HG03280 (cell line): ENCODE measurements at regions not wholly inside any gene's neighbourhood (a gene's known extent, or its start where the extent isn't known, plus 50 kb on each side); places are given as distances from the start of the nearest gene placed in this dataset.
"Not testable (repeated sequence)": the region's sequence is repeated elsewhere in the genome, so short reads cannot be mapped to it uniquely, and the experiment has no call there.

Experiments used
- ATAC-seq: cut with Tn5 transposase; IDR thresholded peaks from one replicate; pipeline ENCODE4 v1.9.1; 2021; ENCODE audit warnings: mild to moderate bottlenecking, moderate library complexity; ENCODE audit not compliant: unreplicated experiment

DNA sequence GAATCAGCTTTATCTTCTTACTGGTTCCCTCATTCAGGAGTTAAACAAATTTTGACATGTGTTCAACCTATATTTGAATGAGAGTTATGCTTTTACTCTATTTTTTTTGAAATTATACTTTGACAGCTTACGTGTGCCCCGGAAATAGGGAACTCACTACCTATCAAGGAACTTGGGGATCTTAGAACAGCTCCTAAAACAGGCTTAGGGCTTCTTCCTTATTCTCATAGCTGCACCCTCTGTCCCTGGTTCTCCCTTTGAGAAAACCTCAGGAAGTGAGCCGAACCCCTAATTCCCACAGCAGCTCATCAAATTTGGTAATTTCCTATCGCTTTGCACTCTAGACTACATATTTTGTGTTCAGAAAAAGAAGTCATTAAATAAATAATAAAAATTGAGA lies 81.2 kb upstream of the RUNX3 start:
- ATAC-seq, result no peak

DNA sequence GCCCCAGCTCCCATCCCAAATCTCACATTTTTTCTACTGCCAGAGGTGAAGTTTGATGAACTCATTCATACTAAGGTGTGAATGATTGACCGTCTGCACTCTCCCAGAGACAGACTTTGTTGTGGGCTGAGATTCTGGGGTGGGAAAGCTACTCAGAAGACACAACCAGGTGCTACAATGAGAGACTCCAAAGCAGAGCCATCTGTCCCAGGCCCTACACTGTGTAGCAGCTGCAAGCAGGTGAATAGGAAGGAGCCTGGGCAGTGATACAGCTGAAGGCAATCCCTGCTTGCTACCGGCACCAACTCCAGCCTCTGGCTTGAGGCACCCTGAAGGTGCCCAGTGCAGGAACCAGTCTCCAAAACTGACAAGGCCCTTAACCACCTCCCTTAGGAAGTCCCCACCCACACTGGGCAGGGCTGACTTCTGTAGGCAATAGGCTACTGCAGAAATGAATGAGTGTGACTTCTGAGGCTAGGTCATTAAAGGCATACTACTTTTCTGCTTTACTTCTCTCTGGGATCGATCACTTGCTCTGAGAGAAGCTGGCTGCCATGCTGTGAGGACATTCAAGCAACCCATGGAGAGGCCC lies 79.7 kb upstream of the RUNX3 start:
- ATAC-seq, result no peak

DNA sequence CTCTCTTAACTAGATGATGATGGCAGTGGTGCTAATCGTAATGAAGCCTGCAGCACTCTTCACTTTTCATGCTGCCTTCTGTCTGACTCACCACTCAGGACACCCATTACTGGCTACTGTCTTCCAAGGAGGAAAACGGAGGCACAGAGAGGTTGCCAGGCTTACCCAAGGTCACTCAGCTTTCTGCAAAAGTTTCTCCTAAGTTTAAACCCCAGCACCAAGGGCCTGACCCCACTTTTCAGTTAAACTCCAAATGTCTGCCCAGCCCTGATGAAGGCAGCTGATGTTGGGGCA lies 78.1 kb upstream of the RUNX3 start:
- no peak for ATAC-seq

- ATAC-seq, result not testable (repeated sequence)
Observed at GRCh38 chr1:25007390-25008191, 77.5 kb upstream of the RUNX3 start.

GRCh38 chr1:25006770-25007169 lies 76.7 kb upstream of the RUNX3 start:
- ATAC-seq, result no peak

- no peak for ATAC-seq
Observed at GRCh38 chr1:25004355-25004754, 74.3 kb upstream of the RUNX3 start.

GRCh38 chr1:25003457-25004190 lies 73.5 kb upstream of the RUNX3 start:
- no peak for ATAC-seq

- ATAC-seq, result no peak
Observed at GRCh38 chr1:25003000-25003399, 72.9 kb upstream of the RUNX3 start.

GRCh38 chr1:25001125-25001915 lies 71.2 kb upstream of the RUNX3 start:
- no peak for ATAC-seq

GRCh38 chr1:24999906-25000305 lies 69.8 kb upstream of the RUNX3 start:
- ATAC-seq, result no peak

DNA sequence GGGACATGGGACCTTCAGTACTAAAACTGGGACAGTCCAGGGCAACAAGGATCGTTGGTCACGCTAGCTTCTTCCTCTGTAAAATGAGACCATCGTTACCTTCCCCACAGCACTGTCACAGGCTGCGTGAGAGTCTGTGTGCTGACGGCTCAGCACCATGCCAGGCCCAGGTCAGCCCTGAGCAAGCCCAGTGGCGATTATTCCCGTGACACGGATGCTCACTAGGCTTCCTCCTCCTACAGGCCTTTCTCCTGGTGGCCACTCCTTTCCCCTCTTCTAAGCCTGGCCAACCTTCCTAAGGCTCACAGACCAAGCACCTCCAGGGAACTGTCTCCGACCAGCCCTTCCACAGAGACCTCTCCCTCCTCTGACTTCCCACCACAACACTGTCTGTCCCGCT lies 69.3 kb upstream of the RUNX3 start:
- ATAC-seq, result no peak

DNA sequence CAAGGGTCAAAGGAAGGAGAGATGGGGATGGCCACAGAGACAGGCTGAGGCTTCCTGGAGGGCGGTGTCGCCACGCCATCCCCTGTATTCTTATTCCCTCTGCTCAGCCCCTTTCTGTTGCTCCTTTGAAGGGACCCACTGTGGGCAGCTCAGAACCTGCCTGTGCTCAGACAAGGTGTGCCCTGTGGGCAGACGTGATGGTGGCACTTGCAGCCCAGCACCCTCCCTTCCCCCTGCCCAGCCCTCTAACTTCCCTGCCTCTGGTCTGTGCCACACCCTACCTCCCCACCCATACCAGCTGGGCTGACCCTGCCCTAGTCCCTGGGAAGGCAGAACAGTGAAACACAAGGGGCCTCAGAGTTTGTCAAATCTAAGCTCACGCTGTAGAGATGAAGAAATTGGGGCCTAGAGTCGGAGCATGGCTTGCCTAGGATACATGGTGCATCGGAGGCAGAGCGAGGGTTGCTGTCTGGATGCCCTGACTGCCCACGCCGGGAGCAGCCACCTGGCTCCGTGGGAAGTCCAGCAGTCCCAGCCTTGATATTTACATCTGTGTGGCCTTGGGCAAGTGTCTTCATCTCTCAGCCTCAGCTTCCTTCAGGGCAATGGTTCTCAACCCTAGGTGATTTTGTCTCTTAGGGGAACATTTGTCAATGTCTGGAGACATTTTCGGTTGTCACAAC lies 68.6 kb upstream of the RUNX3 start:
- no peak for ATAC-seq

- ATAC-seq, result no peak
Observed at GRCh38 chr1:24996983-24997893, 67.2 kb upstream of the RUNX3 start.

DNA sequence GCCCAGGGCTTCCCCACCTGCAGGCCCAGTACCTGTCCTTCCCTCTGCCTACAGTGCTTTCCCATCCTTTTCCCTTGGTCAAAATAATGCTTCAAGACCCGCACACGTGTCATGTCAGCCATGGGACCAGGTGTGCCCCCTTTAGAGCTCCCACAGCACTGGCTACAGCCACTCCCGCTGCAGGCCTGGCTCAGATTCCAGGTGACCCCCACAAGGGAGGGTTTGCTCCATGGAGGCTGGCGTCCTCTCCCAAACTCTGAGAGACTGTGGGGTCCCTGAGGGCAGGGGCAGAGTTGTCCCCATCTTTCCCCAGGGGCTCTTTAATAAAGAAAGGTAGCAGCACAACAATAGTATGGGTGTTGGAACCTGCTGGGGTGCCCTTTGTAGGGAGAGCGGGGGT lies 66.4 kb upstream of the RUNX3 start:
- no peak for ATAC-seq

DNA sequence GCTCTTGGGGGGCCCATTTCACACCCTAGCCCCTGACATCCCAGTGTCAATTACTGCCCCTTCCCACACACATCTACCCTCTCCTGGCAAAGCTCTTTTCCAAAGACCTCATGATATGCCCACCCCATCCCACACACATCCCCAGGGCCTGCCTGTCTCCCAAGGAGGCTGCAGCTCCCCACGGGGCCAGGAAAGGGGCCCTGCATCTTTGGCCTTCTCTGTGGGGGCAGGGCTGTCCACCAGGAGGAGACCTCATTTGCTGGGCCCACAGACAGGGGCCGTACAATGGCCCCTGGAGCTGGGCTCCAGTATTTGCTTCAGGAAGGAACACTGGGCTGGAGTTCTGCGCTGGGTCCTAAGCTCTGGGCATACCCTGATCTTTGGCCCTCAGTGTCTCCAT lies 65.6 kb upstream of the RUNX3 start:
- ATAC-seq, result no peak

GRCh38 chr1:24995140-24995539 lies 65.1 kb upstream of the RUNX3 start:
- no peak for ATAC-seq

DNA sequence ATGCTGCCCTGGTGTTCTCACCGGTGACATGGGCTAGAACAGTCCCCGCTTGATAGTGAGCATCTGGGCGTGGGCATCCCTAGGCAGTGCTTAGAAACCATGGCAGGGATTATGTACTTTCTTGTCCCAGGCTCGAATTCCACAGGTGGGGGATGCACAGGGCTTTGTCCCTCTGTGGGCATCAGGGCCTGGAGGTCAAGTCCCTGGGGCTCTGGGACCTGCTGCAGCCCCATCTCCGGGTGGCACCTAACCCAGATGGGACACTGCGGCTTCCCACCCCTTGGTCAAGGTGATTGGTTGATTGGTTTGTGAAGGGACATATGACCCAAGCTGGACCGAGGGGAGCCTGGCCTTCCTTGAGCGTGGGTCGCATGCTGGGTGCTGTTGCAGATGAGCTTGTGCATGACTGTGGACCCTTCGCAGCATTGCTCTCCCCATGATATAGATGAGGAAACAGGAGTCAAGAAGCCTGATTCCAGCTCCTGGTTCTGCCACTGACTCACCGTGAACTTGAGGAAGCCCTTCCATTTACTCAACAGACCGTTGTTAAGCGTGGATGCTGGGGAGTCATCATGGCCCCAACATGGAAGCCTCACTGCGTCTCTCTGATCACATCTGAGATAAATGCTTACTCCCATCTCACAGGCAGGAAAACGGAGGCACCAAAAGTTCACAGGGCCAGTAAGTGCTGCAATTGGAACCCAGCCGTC lies 64.0 kb upstream of the RUNX3 start:
- no peak for ATAC-seq

DNA sequence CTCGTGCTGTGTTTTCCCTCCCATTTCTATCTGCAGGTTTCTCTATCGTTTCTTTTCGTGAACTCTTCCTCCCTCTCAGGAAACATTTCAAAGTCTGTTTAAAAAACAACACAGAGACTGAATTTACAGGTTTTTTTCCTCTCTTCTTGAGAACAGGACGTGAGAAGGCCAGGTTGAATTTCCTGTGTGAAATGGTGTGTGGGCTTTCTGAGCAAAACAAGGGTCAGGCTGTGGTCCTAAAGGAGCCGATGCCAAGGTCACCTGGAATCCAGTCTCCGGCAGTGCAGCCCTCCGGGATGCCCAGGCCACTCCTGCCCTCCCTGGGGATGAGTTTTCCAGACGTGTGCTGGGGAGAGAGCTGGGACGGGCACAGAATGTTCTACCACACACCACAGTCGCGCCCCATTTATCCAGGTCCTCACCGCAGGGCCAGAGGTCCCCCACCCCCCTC lies 62.7 kb upstream of the RUNX3 start:
- ATAC-seq, result no peak

DNA sequence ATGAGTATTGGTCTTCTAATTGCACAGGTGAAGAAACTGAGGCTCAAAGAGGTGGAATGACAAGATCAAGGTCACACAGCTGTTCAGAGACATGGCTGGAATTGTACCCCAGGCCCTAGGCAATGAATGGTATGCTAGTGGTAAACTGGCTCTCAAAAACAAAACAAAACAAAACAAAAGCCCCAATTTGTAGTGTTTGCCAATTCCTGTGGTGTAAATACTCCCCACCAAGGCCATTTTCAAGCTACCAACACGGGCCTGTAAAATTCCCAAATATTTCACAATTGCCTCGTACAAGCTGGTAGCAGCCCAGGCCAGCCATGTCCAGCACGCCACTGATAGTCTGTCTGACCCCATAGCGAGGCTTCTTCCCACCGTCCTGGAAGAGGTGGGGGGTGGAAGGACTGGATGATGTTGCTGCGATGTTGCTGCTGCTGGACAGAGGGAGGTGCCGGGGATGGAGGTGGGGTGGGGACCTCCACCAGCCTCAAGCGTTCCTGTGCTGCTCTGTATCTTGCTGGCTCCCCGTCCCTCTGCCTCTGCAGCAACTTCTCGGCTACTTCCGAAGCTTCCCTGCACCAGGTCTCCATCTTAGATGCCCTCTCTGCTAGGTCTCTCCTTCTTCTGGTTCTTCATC lies 62.2 kb upstream of the RUNX3 start:
- ATAC-seq, result no peak
